T47D (cell line): ENCODE measurements at regions not wholly inside any gene's neighbourhood (a gene's known extent, or its start where the extent isn't known, plus 50 kb on each side); places are given as distances from the start of the nearest gene placed in this dataset.

Experiments used
- DNase-seq, 2 experiments: peaks; one replicate each; pipeline versions ENCODE4 v3.0.0 to v3.0.0-alpha.2; 2011 to 2012; ENCODE audit warnings: low read depth in 1 of 2, low spot score in 1 of 2
- JUND ChIP-seq: IDR thresholded peaks from 2 replicates; pipeline ENCODE4 v1.6.1; 2012; ENCODE audit warnings: low read depth
- in situ Hi-C: cut with HindIII; loops from 2 replicates; pipeline ENCODE4 v1.10.0; 2016; ENCODE audit warnings: low sequenced_read_pairs, low pct_unique_long_range_greater_than_20kb

GRCh38 chr20:7189231-7189630 is 421.7 kb downstream of the BMP2 start:
- in situ Hi-C loops = no loop called here
- TF ChIP-seq JUND = no peak
- DNase-seq = no peak

- no peak for TF ChIP-seq JUND
- in situ Hi-C loops = no loop called here
- DNase-seq = no peak
Measured at GRCh38 chr20:7193681-7194080, 426.2 kb downstream of the BMP2 start.

- TF ChIP-seq JUND = no peak
- in situ Hi-C loops = no loop called here
- no peak for DNase-seq
Measured at GRCh38 chr20:7195704-7196103, 428.2 kb downstream of the BMP2 start.

GRCh38 chr20:7196481-7196880 is 429.0 kb downstream of the BMP2 start:
- in situ Hi-C loops = no loop called here
- TF ChIP-seq JUND = no peak
- no peak for DNase-seq

GRCh38 chr20:7199861-7200260 is 432.4 kb downstream of the BMP2 start:
- no peak for DNase-seq
- no peak for TF ChIP-seq JUND
- in situ Hi-C loops = no loop called here

- TF ChIP-seq JUND = no peak
- DNase-seq = no peak
- in situ Hi-C loops = no loop called here
Measured at GRCh38 chr20:7207186-7207798, 439.8 kb downstream of the BMP2 start.

GRCh38 chr20:7210910-7211309 is 443.4 kb downstream of the BMP2 start:
- no peak for DNase-seq
- in situ Hi-C loops = no loop called here
- TF ChIP-seq JUND = no peak

GRCh38 chr20:7214081-7214740 is 446.7 kb downstream of the BMP2 start:
- TF ChIP-seq JUND = no peak
- in situ Hi-C loops = no loop called here
- DNase-seq = no peak

- no peak for DNase-seq
- in situ Hi-C loops = no loop called here
- no peak for TF ChIP-seq JUND
Measured at GRCh38 chr20:7217606-7218005, 450.1 kb downstream of the BMP2 start.

GRCh38 chr20:7220755-7221154 is 453.3 kb downstream of the BMP2 start:
- no peak for TF ChIP-seq JUND
- in situ Hi-C loops = no loop called here
- DNase-seq = no peak

- in situ Hi-C loops = no loop called here
- TF ChIP-seq JUND = no peak
- DNase-seq = no peak
Measured at GRCh38 chr20:7226156-7226555, 458.7 kb downstream of the BMP2 start.

GRCh38 chr20:7231303-7231702 is 463.8 kb downstream of the BMP2 start:
- in situ Hi-C loops = no loop called here
- TF ChIP-seq JUND = no peak
- no peak for DNase-seq

- TF ChIP-seq JUND = no peak
- in situ Hi-C loops = no loop called here
- no peak for DNase-seq
Measured at GRCh38 chr20:7232796-7233195, 465.3 kb downstream of the BMP2 start.

- TF ChIP-seq JUND = no peak
- in situ Hi-C loops = no loop called here
- no peak for DNase-seq
Measured at GRCh38 chr20:7237251-7237650, 469.8 kb downstream of the BMP2 start.
